ENCODE measurements at regions not wholly inside any gene's neighbourhood (a gene's known extent, or its start where the extent isn't known, plus 50 kb on each side); places are given as distances from the start of the nearest gene placed in this dataset.

DNA sequence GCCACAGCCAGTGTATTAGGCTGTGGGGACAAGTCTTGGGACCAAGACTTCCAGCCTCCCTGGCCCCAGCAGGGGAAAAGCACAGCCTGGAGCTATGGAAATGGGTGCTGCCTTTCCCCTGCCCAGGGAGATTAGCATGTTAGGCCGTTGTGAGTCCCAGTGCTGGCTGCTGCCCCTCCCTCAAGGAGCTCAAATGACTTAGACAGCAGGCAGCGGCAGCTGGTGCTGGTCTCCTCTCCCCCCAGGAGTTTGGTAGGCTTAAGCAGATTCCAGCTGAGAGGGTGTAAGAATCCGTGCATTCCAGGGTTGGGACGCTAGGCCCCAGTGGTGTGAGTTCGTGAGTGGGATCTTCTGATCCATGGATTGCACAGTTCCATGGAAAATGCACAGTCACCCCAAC, 301.5 kb upstream of the PHF14 start:
- DNase-seq = no peak
- H3K36me3 Mint-ChIP-seq = no peaks in the 10 kb centered on the region
- H3K4me3 Mint-ChIP-seq = no peak overlapping the region
- no peaks in the 10 kb centered on the region for H3K4me1 Mint-ChIP-seq
- no peaks in the 10 kb centered on the region for H3K27me3 Mint-ChIP-seq
- H3K27ac Mint-ChIP-seq = no peak overlapping the region
- CTCF ChIA-PET = no interaction called here
- peaks cover 9% of the 10 kb centered on the region for H3K9me3 Mint-ChIP-seq

DNA sequence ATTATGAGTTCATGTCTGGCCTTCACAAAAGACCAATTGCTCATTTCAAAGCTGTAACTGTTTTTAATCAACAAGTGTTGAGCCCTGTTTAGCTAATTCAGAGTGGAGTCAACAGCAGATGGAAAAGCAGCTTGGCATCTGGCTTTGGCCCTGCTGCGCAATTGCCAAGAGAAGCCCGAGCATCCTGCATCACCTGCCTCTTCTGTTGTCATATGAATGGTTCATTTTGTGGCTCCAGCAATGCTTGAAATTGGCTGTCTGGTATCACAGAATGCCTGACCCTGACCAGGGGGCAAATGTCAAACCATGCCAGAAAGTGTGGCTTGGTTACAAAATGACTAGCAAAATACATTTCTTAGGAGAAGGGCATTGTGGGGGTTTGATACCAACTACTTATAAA, 296.5 kb upstream of the PHF14 start:
- H3K27me3 Mint-ChIP-seq = no peaks in the 10 kb centered on the region
- DNase-seq = no peak
- CTCF ChIA-PET = no interaction called here
- no peak overlapping the region for H3K27ac Mint-ChIP-seq
- H3K9me3 Mint-ChIP-seq = no peaks in the 10 kb centered on the region
- no peak overlapping the region for H3K4me3 Mint-ChIP-seq
- H3K36me3 Mint-ChIP-seq = no peaks in the 10 kb centered on the region
- no peaks in the 10 kb centered on the region for H3K4me1 Mint-ChIP-seq

DNA sequence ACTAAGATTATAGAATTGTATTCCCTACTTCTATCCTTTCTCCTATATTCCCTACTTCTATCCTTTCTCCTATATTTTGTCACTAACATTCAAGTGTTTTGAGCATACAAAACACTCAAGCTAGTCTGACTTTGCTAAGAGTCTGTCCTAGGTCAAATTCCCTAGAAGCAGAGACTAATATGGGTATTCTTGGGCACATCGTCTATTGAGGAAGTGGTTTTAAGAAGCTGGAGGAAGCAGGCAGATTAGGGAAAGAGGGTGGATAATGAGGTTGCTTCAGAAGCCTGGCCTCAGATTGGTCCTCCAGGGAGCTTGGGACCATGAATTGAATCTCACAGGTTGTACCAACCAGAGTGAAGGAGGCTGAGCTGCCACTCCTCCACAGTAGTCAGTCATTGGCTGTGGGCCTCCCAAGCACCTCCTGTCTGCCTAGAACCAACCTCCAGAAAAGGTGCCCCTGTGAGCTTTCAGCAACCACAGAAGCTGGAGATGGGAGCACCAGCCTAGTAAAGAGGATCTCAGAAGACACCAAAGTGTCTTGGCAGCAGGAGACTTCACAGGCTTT, 295.9 kb upstream of the PHF14 start:
- no peaks in the 10 kb centered on the region for H3K9me3 Mint-ChIP-seq
- H3K27ac Mint-ChIP-seq = no peak overlapping the region
- CTCF ChIA-PET = no interaction called here
- DNase-seq = no peak
- H3K4me3 Mint-ChIP-seq = no peak overlapping the region
- H3K36me3 Mint-ChIP-seq = no peaks in the 10 kb centered on the region
- H3K4me1 Mint-ChIP-seq = no peaks in the 10 kb centered on the region
- H3K27me3 Mint-ChIP-seq = no peaks in the 10 kb centered on the region

- Mint-ChIP-seq H3K9me3 (no peaks in the 10 kb centered on the region), H3K4me1 (no peaks in the 10 kb centered on the region), H3K27me3 (no peaks in the 10 kb centered on the region), H3K36me3 (no peaks in the 10 kb centered on the region), H3K27ac (no peak overlapping the region), H3K4me3 (no peak overlapping the region)
- DNase-seq = no peak
- CTCF ChIA-PET = no interaction called here
These were observed 289.1 kb upstream of the PHF14 start for GRCh38 chr7:10684606-10685005.

DNA sequence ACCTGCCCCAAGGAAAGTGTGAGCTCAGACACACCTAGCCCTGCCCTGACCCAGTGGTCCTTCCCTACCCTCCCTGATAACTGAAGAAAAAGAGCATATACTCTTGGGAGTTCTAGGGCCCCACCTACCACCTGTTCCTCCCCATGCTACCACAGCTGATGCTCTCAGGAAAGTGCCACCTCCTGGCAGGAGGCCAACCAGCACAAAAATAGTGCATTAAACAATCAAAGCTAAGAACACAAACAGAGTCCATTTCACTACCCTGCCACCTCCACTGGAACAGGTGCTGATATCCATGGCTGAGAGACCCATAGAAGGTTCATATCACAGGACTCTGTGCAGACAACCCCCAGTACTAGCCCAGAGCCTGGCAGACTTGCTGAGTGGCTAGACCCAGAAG, 288.6 kb upstream of the PHF14 start:
- Mint-ChIP-seq H3K36me3 (no peaks in the 10 kb centered on the region), H3K4me1 (no peaks in the 10 kb centered on the region), H3K4me3 (no peak overlapping the region), H3K27ac (no peak overlapping the region), H3K27me3 (no peaks in the 10 kb centered on the region), H3K9me3 (no peaks in the 10 kb centered on the region)
- DNase-seq = no peak
- CTCF ChIA-PET = no interaction called here

GRCh38 chr7:10688544-10688943, 285.1 kb upstream of the PHF14 start:
- H3K4me1 Mint-ChIP-seq = no peaks in the 10 kb centered on the region
- CTCF ChIA-PET = interaction anchor here (0.7 kb wide), 1 partner anchor 524 kb away, joined by 3 read pairs; no protein-coding TSS in a partner anchor
- peaks cover 5% of the 10 kb centered on the region for H3K9me3 Mint-ChIP-seq
- no peaks in the 10 kb centered on the region for H3K27me3 Mint-ChIP-seq
- no peak overlapping the region for H3K4me3 Mint-ChIP-seq
- H3K27ac Mint-ChIP-seq = no peak overlapping the region
- DNase-seq = no peak
- H3K36me3 Mint-ChIP-seq = no peaks in the 10 kb centered on the region

- H3K4me1 Mint-ChIP-seq = no peaks in the 10 kb centered on the region
- CTCF ChIA-PET = no interaction called here
- DNase-seq = no peak
- no peaks in the 10 kb centered on the region for H3K27me3 Mint-ChIP-seq
- H3K36me3 Mint-ChIP-seq = no peaks in the 10 kb centered on the region
- H3K9me3 Mint-ChIP-seq = peaks cover 5% of the 10 kb centered on the region
- no peak overlapping the region for H3K27ac Mint-ChIP-seq
- H3K4me3 Mint-ChIP-seq = no peak overlapping the region
These were observed 277.6 kb upstream of the PHF14 start for GRCh38 chr7:10696064-10696463.

GRCh38 chr7:10703059-10703458, 270.6 kb upstream of the PHF14 start:
- H3K4me1 Mint-ChIP-seq = no peaks in the 10 kb centered on the region
- H3K27me3 Mint-ChIP-seq = no peaks in the 10 kb centered on the region
- H3K36me3 Mint-ChIP-seq = no peaks in the 10 kb centered on the region
- H3K27ac Mint-ChIP-seq = no peak overlapping the region
- H3K4me3 Mint-ChIP-seq = no peak overlapping the region
- no peak for DNase-seq
- CTCF ChIA-PET = interaction anchor here (0.6 kb wide), 1 partner anchor 506 kb away, joined by 3 read pairs; no protein-coding TSS in a partner anchor
- no peaks in the 10 kb centered on the region for H3K9me3 Mint-ChIP-seq

DNA sequence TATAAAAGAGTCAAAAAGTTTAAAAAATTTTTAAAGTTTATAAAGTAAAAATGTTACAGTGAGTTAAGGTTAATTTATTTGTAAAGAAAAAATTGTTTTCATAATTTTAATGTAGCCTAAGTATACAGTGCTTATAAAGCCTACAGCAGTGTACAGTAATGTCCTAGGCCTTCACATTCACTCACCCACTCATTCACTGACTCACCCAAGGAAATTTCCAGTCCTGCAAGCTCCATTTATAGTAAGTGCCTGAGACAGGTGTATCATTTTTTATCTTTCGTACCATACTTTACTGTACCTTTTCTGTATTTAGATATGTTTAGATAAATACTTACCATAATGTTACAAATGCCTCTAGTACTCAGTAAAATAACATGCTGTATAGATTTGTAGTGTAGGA, 269.7 kb upstream of the PHF14 start:
- CTCF ChIA-PET = no interaction called here
- H3K36me3 Mint-ChIP-seq = no peaks in the 10 kb centered on the region
- no peak for DNase-seq
- H3K27me3 Mint-ChIP-seq = no peaks in the 10 kb centered on the region
- H3K4me1 Mint-ChIP-seq = no peaks in the 10 kb centered on the region
- H3K9me3 Mint-ChIP-seq = no peaks in the 10 kb centered on the region
- no peak overlapping the region for H3K27ac Mint-ChIP-seq
- H3K4me3 Mint-ChIP-seq = no peak overlapping the region

DNA sequence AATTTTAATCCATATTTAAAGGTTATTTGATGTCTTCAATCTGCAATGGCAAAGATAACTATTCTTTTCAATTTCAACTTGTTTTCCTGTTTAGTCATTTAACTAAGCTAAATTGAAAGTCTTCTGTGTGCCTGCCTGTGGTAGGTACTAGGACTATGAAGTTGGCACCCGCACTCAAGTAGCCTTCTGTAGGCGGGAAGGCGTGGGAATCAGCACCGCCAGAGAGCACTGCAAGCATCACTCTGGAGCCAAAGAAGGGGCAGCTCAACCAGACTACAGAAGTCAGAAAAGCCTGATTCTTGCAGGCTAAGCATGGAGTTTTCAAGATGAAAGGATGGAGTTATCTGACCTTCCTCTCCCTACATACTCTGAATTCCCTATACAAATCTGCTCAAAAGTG, 269.0 kb upstream of the PHF14 start:
- no peak for DNase-seq
- Mint-ChIP-seq H3K4me3 (no peak overlapping the region), H3K27me3 (no peaks in the 10 kb centered on the region), H3K9me3 (no peaks in the 10 kb centered on the region), H3K27ac (no peak overlapping the region), H3K4me1 (no peaks in the 10 kb centered on the region), H3K36me3 (no peaks in the 10 kb centered on the region)
- CTCF ChIA-PET = no interaction called here

DNA sequence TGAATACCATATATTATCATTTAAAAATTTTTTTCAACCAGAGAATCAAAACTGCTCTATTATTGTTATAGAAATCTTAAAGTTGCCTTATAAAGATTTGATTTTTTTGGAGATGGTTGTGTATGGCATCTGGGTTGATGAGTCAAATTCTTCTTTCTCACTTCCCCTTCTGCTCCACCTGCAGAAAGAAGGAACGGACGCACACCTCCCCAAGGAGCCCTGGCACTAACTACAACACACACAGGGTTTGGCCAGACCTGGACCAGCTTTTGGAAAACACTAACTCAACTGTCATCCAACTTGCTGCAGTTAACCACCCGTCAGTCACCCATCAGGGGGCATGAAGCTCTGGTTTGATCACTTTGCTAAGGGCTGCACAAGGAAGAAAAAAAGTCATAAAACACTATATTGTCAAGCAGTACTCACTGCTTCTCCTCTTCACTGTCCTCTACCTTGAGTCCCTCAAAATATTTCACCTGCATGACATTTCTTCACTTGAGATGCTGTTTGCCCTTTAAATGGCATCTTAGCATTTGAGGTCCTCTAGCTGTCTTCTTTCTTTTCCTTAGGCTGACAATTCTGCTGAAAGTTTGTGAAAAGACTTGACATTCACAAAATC, 266.7 kb upstream of the PHF14 start:
- H3K36me3 Mint-ChIP-seq = no peaks in the 10 kb centered on the region
- no peak overlapping the region for H3K27ac Mint-ChIP-seq
- H3K4me3 Mint-ChIP-seq = no peak overlapping the region
- no peaks in the 10 kb centered on the region for H3K4me1 Mint-ChIP-seq
- CTCF ChIA-PET = no interaction called here
- no peak for DNase-seq
- H3K27me3 Mint-ChIP-seq = no peaks in the 10 kb centered on the region
- no peaks in the 10 kb centered on the region for H3K9me3 Mint-ChIP-seq

GRCh38 chr7:10707519-10707918, 266.2 kb upstream of the PHF14 start:
- Mint-ChIP-seq H3K9me3 (no peaks in the 10 kb centered on the region), H3K27me3 (no peaks in the 10 kb centered on the region), H3K4me3 (no peak overlapping the region), H3K36me3 (no peaks in the 10 kb centered on the region), H3K4me1 (no peaks in the 10 kb centered on the region), H3K27ac (no peak overlapping the region)
- CTCF ChIA-PET = no interaction called here
- DNase-seq = no peak

GRCh38 chr7:10708447-10708846, 265.2 kb upstream of the PHF14 start:
- H3K4me3 Mint-ChIP-seq = no peak overlapping the region
- no peaks in the 10 kb centered on the region for H3K9me3 Mint-ChIP-seq
- no peaks in the 10 kb centered on the region for H3K27me3 Mint-ChIP-seq
- H3K4me1 Mint-ChIP-seq = no peaks in the 10 kb centered on the region
- no peak for DNase-seq
- CTCF ChIA-PET = no interaction called here
- H3K27ac Mint-ChIP-seq = no peak overlapping the region
- no peaks in the 10 kb centered on the region for H3K36me3 Mint-ChIP-seq

DNA sequence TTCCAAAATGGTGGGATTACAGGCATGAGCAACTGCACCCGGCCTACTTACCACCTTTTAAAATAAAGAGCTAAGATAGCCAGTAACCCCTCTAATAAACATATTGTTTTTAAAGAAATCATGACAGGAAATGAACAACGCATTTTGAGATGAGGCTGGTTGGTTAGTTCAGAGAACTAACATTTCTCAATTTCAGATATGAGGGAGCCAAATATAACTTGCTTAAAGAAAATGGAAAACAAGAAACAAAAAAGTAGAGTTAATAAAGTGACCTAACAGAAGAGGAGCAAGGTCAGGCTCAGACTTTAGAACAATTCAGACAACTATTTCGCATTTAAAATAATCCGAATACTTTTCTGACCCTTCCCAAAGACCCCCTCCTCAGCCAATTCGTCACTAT, 254.9 kb upstream of the PHF14 start:
- H3K27me3 Mint-ChIP-seq = no peaks in the 10 kb centered on the region
- CTCF ChIA-PET = no interaction called here
- no peak overlapping the region for H3K27ac Mint-ChIP-seq
- no peaks in the 10 kb centered on the region for H3K36me3 Mint-ChIP-seq
- no peaks in the 10 kb centered on the region for H3K4me1 Mint-ChIP-seq
- no peaks in the 10 kb centered on the region for H3K9me3 Mint-ChIP-seq
- H3K4me3 Mint-ChIP-seq = no peak overlapping the region
- no peak for DNase-seq

DNA sequence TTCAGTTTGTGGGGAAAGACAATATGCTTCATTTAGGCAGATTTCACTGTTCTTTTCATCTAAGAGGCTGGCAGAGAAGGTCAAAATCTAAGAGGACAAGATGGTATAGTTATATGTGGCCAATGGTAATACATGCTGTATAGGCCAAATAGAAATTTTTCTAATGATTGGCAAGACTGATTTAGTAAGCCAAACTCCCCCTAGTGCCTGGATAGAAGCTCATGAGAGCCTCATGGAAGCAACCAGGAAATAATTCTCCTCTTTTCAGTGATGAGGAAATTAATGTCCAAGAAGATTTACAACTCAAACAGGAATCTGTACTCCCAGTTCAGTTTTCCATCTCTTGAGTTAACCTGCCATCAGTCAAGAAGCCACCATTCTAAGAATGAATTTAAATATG, 253.6 kb upstream of the PHF14 start:
- Mint-ChIP-seq H3K4me1 (no peaks in the 10 kb centered on the region), H3K27me3 (no peaks in the 10 kb centered on the region), H3K4me3 (no peak overlapping the region), H3K27ac (no peak overlapping the region), H3K9me3 (no peaks in the 10 kb centered on the region), H3K36me3 (no peaks in the 10 kb centered on the region)
- no peak for DNase-seq
- CTCF ChIA-PET = no interaction called here

GRCh38 chr7:10721289-10721688, 252.4 kb upstream of the PHF14 start:
- Mint-ChIP-seq H3K9me3 (no peaks in the 10 kb centered on the region), H3K4me3 (no peak overlapping the region), H3K27me3 (no peaks in the 10 kb centered on the region), H3K27ac (no peak overlapping the region), H3K4me1 (no peaks in the 10 kb centered on the region), H3K36me3 (no peaks in the 10 kb centered on the region)
- no peak for DNase-seq
- CTCF ChIA-PET = no interaction called here
